Type B pancreatic cell (in vitro differentiated cells): ENCODE measurements at regions not wholly inside any gene's neighbourhood (a gene's known extent, or its start where the extent isn't known, plus 50 kb on each side); places are given as distances from the start of the nearest gene placed in this dataset.

Experiments
- DNase-seq: peaks from one replicate; pipeline ENCODE4 v3.0.0; 2021; ENCODE audit warnings: mixed read lengths; ENCODE audit not compliant: unreplicated experiment; ENCODE audit errors: extremely low spot score
- H3K27ac Mint-ChIP-seq: 2 replicates; pipeline ENCODE4 v1.8.0; 2021; ENCODE audit warnings: mild to moderate bottlenecking, mixed read lengths
- H3K27me3 Mint-ChIP-seq: 2 replicates; pipeline ENCODE4 v1.8.0; 2021; ENCODE audit warnings: mixed read lengths
- H3K36me3 Mint-ChIP-seq: 2 replicates; pipeline ENCODE4 v1.8.0; 2021; ENCODE audit warnings: mixed read lengths
- H3K4me1 Mint-ChIP-seq: one replicate; pipeline ENCODE4 v1.8.0; 2021; ENCODE audit warnings: mixed read lengths; ENCODE audit not compliant: unreplicated experiment
- H3K4me3 Mint-ChIP-seq: 2 replicates; pipeline ENCODE4 v1.8.0; 2021; ENCODE audit warnings: mild to moderate bottlenecking, mixed read lengths
- H3K9me3 Mint-ChIP-seq: 2 replicates; pipeline ENCODE4 v1.8.0; 2021; ENCODE audit warnings: mixed read lengths
- TF ChIP-seq, protein P1 (sequence below): fragments of 200-600 bp; sonication (generic); conservative IDR thresholded peaks from 2 replicates; pipeline ENCODE4 v1.5.0; 2021; ENCODE audit warnings: antibody characterized with exemption, mild to moderate bottlenecking

DNA sequence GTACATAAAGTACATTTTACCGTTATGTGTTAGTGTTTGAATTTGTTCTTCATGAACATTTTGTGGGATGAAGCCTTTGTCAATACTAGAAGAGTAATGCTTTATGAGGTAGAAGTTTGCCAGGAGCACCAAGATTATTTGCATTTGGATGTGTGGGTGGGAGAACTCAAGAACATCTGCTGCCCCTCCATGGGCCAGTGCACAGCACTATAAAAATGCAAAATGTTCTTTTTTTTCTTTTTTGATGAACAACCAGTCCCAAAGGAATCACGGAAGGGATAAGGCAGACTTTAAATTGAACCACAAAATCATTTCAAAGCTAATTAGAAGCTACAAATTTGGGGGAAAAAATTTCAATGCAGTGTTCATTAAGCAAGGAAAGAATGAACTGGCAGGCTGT, 300.3 kb upstream of the NWD2 start:
- H3K4me1 Mint-ChIP-seq, result no peaks in the 10 kb centered on the region
- H3K4me3 Mint-ChIP-seq, result no peak overlapping the region
- TF ChIP-seq, protein P1, sequence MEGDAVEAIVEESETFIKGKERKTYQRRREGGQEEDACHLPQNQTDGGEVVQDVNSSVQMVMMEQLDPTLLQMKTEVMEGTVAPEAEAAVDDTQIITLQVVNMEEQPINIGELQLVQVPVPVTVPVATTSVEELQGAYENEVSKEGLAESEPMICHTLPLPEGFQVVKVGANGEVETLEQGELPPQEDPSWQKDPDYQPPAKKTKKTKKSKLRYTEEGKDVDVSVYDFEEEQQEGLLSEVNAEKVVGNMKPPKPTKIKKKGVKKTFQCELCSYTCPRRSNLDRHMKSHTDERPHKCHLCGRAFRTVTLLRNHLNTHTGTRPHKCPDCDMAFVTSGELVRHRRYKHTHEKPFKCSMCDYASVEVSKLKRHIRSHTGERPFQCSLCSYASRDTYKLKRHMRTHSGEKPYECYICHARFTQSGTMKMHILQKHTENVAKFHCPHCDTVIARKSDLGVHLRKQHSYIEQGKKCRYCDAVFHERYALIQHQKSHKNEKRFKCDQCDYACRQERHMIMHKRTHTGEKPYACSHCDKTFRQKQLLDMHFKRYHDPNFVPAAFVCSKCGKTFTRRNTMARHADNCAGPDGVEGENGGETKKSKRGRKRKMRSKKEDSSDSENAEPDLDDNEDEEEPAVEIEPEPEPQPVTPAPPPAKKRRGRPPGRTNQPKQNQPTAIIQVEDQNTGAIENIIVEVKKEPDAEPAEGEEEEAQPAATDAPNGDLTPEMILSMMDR, result no peak
- no peak for DNase-seq
- H3K27me3 Mint-ChIP-seq, result no peaks in the 10 kb centered on the region
- no peaks in the 10 kb centered on the region for H3K9me3 Mint-ChIP-seq
- H3K36me3 Mint-ChIP-seq, result no peaks in the 10 kb centered on the region
- no peak overlapping the region for H3K27ac Mint-ChIP-seq

DNA sequence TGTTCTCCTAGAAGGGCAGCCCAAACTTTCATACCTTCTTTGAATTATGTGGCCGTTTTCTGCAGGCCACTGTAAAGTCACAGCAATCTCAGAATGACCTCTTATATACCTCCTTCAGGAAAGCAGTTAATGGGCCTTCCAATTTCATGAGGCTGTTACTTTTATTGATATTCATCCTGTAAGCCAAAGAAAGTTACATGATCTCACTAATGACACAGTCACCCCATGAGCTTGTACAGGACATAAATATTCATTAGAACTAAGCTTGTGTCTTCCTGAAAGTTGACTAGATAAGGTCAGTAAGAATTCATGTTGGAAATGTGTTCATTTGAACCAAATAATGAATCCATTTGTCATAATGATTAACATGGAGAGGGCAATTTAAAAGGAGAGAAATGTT, 283.1 kb upstream of the NWD2 start:
- H3K36me3 Mint-ChIP-seq, result no peaks in the 10 kb centered on the region
- TF ChIP-seq, protein P1, result no peak
- no peaks in the 10 kb centered on the region for H3K27me3 Mint-ChIP-seq
- DNase-seq, result no peak
- H3K4me3 Mint-ChIP-seq, result no peak overlapping the region
- no peaks in the 10 kb centered on the region for H3K4me1 Mint-ChIP-seq
- no peak overlapping the region for H3K27ac Mint-ChIP-seq
- H3K9me3 Mint-ChIP-seq, result no peaks in the 10 kb centered on the region

DNA sequence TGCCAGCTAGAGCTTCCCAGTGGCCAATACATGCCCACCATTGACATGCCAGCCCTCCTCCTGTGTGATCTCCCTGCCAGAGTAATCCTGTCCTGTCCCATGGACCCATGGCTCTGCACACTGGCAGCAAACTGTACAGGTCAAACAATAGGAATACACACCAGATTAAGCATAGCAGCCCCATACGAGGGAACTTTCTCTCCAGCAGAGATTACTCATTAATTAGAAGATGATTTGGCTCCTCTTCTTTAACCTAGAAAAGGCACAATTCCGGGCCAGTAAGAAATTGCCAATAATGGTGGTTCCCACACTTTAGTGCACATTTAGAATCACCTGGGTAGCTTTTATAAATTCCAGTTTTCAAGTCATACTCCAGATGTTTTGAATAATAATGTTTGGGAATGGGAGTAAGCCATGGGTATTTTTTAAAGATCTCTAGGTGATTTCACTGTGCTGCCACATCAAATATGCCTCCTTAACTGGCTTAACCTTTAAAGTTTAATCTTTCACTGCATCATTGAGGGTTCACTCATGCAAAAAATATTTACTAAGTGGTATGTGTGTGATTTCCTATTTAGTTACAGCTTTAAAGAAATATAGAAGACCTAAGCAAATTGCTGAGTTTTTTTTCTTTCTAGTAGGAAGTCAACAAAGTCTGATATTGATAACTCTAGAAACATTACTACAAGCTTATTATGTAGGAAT, 277.6 kb upstream of the NWD2 start:
- no peak overlapping the region for H3K27ac Mint-ChIP-seq
- H3K36me3 Mint-ChIP-seq, result no peaks in the 10 kb centered on the region
- H3K27me3 Mint-ChIP-seq, result no peaks in the 10 kb centered on the region
- TF ChIP-seq, protein P1, result no peak
- no peaks in the 10 kb centered on the region for H3K4me1 Mint-ChIP-seq
- no peak overlapping the region for H3K4me3 Mint-ChIP-seq
- H3K9me3 Mint-ChIP-seq, result no peaks in the 10 kb centered on the region
- DNase-seq, result no peak

DNA sequence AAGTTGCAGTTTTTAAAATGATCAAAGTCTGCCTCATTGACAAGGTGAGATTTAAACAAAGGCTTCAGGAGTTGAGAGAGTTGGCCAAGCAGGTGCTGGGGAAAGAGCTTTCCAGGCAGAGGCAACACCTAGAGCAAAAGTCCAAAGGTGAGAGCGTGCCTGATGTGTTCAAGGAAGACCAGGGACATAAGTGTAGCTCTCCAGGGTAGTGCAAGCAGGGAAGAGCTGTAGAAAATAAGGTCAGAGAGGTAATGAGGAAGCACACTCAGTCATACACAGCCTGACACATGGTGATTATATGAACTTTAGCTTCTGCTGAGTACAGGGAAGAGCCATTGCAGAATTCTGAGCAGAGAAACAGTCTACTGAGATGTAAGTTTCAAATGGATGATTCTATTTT, 265.0 kb upstream of the NWD2 start:
- H3K9me3 Mint-ChIP-seq, result no peaks in the 10 kb centered on the region
- H3K27ac Mint-ChIP-seq, result no peak overlapping the region
- H3K4me1 Mint-ChIP-seq, result no peaks in the 10 kb centered on the region
- TF ChIP-seq, protein P1, result no peak
- no peak overlapping the region for H3K4me3 Mint-ChIP-seq
- H3K36me3 Mint-ChIP-seq, result no peaks in the 10 kb centered on the region
- H3K27me3 Mint-ChIP-seq, result no peaks in the 10 kb centered on the region
- DNase-seq, result no peak

DNA sequence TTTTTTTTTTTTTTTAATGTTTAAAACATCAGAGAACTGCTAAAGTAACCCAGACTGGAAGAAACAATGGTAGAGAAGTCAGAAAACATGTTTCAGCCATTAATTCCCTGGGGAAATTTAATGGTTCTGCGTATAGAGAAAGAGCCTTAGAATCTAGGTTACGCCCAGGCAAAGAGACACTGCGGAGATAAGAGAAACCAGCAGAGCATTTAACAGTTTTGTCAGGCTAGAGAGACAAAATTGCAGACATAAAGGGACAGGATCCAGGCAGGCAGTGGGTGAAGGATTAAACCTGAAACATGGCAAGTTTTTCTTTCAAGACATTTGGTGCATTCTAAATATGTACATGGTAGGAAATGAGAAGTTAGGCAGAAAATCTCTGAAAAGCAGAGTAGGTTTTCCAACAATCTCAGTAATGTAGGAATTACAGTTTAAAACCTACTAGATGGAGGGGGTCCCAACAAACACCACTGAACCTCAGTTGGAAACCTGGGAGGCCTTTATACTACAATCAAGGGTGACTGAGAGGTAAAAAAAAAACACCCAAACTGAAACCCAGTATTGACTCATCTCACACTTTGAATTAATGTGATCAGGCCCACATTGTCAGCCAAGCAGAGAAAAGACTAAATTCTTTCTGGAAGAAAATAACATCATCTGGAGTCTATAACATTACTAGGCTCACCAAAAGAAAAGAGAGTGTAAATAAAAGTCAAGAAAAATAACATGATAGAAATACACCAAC, 254.2 kb upstream of the NWD2 start:
- H3K4me3 Mint-ChIP-seq, result no peak overlapping the region
- no peaks in the 10 kb centered on the region for H3K4me1 Mint-ChIP-seq
- H3K9me3 Mint-ChIP-seq, result no peaks in the 10 kb centered on the region
- TF ChIP-seq, protein P1, result no peak
- no peak for DNase-seq
- no peak overlapping the region for H3K27ac Mint-ChIP-seq
- no peaks in the 10 kb centered on the region for H3K27me3 Mint-ChIP-seq
- no peaks in the 10 kb centered on the region for H3K36me3 Mint-ChIP-seq
